DOHH2 (cell line): ENCODE measurements at regions not wholly inside any gene's neighbourhood (a gene's known extent, or its start where the extent isn't known, plus 50 kb on each side); places are given as distances from the start of the nearest gene placed in this dataset.

ENCODE experiments used
- EZH2phosphoT487 ChIP-seq: fragments of 200-600 bp; sonication (generic); IDR thresholded peaks from 2 replicates; pipeline ENCODE4 v1.6.1; 2017; ENCODE audit warnings: borderline replicate concordance, mild to moderate bottlenecking, antibody characterized with exemption, low read length, moderate library complexity, mixed read lengths
- TF ChIP-seq, protein P1 (sequence below): fragments of 200-600 bp; sonication (generic); IDR thresholded peaks from one replicate; pipeline ENCODE4 v1.5.1; 2014; ENCODE audit warnings: antibody characterized with exemption, mild to moderate bottlenecking, low read depth, low read length; ENCODE audit not compliant: poor library complexity, severe bottlenecking

GRCh38 chr3:165619069-165619468 lies 218.2 kb downstream of the BCHE start:
- TF ChIP-seq, protein P1, sequence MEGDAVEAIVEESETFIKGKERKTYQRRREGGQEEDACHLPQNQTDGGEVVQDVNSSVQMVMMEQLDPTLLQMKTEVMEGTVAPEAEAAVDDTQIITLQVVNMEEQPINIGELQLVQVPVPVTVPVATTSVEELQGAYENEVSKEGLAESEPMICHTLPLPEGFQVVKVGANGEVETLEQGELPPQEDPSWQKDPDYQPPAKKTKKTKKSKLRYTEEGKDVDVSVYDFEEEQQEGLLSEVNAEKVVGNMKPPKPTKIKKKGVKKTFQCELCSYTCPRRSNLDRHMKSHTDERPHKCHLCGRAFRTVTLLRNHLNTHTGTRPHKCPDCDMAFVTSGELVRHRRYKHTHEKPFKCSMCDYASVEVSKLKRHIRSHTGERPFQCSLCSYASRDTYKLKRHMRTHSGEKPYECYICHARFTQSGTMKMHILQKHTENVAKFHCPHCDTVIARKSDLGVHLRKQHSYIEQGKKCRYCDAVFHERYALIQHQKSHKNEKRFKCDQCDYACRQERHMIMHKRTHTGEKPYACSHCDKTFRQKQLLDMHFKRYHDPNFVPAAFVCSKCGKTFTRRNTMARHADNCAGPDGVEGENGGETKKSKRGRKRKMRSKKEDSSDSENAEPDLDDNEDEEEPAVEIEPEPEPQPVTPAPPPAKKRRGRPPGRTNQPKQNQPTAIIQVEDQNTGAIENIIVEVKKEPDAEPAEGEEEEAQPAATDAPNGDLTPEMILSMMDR: no peak
- TF ChIP-seq EZH2phosphoT487: no peak
